Astrocyte of the spinal cord (primary cell): ENCODE measurements at regions not wholly inside any gene's neighbourhood (a gene's known extent, or its start where the extent isn't known, plus 50 kb on each side); places are given as distances from the start of the nearest gene placed in this dataset.

ENCODE experiments used
- DNase-seq: peaks from one replicate; pipeline ENCODE4 v3.0.0; 2011; ENCODE audit warnings: low read depth, low spot score
- H3K4me3 ChIP-seq: 2 replicates; pipeline ENCODE4 v1.5.1; 2011; ENCODE audit warnings: low read depth, mild to moderate bottlenecking, low read length, moderate library complexity
- CTCF ChIP-seq: IDR thresholded peaks from 2 replicates; pipeline ENCODE4 v1.5.1; 2012; ENCODE audit warnings: low read depth, mild to moderate bottlenecking, low read length, inconsistent platforms
- in situ Hi-C: cut with HindIII; loops from 2 replicates; pipeline ENCODE4 v1.10.0; 2017; ENCODE audit warnings: low sequenced_read_pairs

- DNase-seq = no peak
- in situ Hi-C loops = no loop called here
- TF ChIP-seq CTCF = no peak
- H3K4me3 ChIP-seq = no peak overlapping the region
Measured at GRCh38 chr3:83948771-83949170, 1010.0 kb upstream of the CADM2 start.

GRCh38 chr3:83953417-83954089 is 1005.2 kb upstream of the CADM2 start:
- peak; percentile 22 for DNase-seq
- in situ Hi-C loops = no loop called here
- no peak overlapping the region for H3K4me3 ChIP-seq
- no peak for TF ChIP-seq CTCF

DNA sequence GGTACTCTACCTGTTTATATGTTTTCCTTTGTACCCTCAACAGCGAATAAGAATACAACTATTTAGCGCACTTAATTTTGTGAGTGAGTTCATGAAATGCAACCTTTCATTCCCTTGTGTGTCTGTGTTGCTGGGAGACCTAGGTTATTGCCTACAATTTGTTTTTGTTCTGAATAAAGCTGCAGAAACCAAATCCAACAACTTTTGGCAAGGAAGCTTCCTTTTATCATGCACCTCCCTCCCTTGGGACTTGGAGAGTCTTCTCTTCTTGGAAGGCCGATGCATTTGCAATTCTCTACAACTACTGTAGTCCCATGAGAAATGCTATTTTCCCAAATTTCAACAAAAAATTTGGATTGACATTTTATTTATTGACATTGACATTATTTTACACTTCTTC is 1002.4 kb upstream of the CADM2 start:
- DNase-seq = no peak
- in situ Hi-C loops = no loop called here
- H3K4me3 ChIP-seq = no peak overlapping the region
- no peak for TF ChIP-seq CTCF

- in situ Hi-C loops = no loop called here
- DNase-seq = no peak
- no peak for TF ChIP-seq CTCF
- H3K4me3 ChIP-seq = no peak overlapping the region
Measured at GRCh38 chr3:83968356-83968755, 990.4 kb upstream of the CADM2 start.

DNA sequence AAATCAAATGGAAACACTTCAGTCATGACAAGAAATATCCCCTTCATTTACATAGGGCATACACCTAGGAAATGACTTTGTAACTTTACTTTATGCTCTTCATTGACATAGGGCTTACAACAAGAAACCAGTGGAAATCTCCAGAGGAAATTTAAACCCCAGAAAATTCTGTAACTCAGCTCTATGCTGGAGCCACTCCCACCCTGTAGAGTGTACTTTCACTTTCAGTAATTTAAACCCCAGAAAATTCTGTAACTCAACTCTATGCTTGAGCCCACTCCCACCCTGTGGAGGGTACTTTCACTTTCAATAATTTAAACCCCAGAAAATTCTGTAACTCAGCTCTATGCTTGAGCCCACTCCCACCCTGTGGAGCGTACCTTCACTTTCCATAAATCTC is 987.1 kb upstream of the CADM2 start:
- H3K4me3 ChIP-seq = no peak overlapping the region
- in situ Hi-C loops = no loop called here
- no peak for TF ChIP-seq CTCF
- no peak for DNase-seq

- H3K4me3 ChIP-seq = no peak overlapping the region
- in situ Hi-C loops = no loop called here
- DNase-seq = no peak
- TF ChIP-seq CTCF = no peak
Measured at GRCh38 chr3:84008623-84009022, 950.2 kb upstream of the CADM2 start.

DNA sequence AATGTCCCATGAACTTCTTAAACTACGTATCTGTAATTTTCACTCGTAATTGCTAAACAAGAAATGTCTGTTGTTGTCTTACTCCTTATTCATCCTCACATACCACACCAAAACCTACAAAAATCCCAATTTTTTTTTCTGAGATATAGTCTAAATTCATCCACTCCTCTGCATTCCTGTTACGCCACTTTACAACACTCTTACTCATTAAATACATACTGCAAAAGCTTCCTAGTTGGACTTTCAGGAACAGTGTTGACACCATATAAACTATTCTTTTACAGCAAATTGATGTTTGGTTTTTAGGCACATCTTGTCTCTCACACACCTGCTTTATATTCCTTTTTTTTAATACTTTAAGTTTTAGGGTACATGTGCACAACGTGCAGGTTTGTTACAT is 934.9 kb upstream of the CADM2 start:
- DNase-seq = no peak
- no peak for TF ChIP-seq CTCF
- H3K4me3 ChIP-seq = no peak overlapping the region
- in situ Hi-C loops = no loop called here
